ENCODE measurements at regions not wholly inside any gene's neighbourhood (a gene's known extent, or its start where the extent isn't known, plus 50 kb on each side); places are given as distances from the start of the nearest gene placed in this dataset.
A peak's percentile ranks its signal among the peaks of the same experiment; 100 is the strongest.

- Histone ChIP-seq H3K4me2 (ENCODE audit: extremely low read depth, insufficient read depth, low read length) (no peak overlapping the region), H3K4me1 (ENCODE audit: control insufficient read depth, extremely low read depth, insufficient read depth, low read length) (peaks cover 14% of the 10 kb centered on the region), H2AFZ (ENCODE audit: low read length) (no peak overlapping the region), H3K27me3 (ENCODE audit: control insufficient read depth, insufficient read depth, low read length) (no peaks in the 10 kb centered on the region), H3K9me3 (ENCODE audit: control insufficient read depth, insufficient read depth, low read depth, low read length) (no peaks in the 10 kb centered on the region), H3K79me2 (ENCODE audit: control insufficient read depth, insufficient read depth, low read length) (no peaks in the 10 kb centered on the region), H3K36me3 (ENCODE audit: control insufficient read depth, insufficient read depth, low read length) (no peaks in the 10 kb centered on the region), H3K9ac (ENCODE audit: insufficient read depth, low read length) (no peak overlapping the region), H4K20me1 (ENCODE audit: control insufficient read depth, extremely low read depth, insufficient read depth, low read length) (no peaks in the 10 kb centered on the region), H3K27ac (ENCODE audit: insufficient read depth, low read length) (no peak overlapping the region), H3K4me3 (replicated peaks in 1 of 4; ENCODE audit: control extremely low read depth in 1 of 4, insufficient read depth in 1 of 4, low read depth in 3 of 4, low read length in 4 of 4) (no peak overlapping the region)
- no peak for TF ChIP-seq EZH2 (IDR thresholded peaks at IDR 0.05; ENCODE audit: low read length, missing control alignments)
- TF ChIP-seq, protein P1, sequence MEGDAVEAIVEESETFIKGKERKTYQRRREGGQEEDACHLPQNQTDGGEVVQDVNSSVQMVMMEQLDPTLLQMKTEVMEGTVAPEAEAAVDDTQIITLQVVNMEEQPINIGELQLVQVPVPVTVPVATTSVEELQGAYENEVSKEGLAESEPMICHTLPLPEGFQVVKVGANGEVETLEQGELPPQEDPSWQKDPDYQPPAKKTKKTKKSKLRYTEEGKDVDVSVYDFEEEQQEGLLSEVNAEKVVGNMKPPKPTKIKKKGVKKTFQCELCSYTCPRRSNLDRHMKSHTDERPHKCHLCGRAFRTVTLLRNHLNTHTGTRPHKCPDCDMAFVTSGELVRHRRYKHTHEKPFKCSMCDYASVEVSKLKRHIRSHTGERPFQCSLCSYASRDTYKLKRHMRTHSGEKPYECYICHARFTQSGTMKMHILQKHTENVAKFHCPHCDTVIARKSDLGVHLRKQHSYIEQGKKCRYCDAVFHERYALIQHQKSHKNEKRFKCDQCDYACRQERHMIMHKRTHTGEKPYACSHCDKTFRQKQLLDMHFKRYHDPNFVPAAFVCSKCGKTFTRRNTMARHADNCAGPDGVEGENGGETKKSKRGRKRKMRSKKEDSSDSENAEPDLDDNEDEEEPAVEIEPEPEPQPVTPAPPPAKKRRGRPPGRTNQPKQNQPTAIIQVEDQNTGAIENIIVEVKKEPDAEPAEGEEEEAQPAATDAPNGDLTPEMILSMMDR (conservative IDR thresholded peaks at IDR 0.05 in 1 of 2, IDR thresholded peaks at IDR 0.05 in 1 of 2; ENCODE audit: low read depth in 1 of 2, low read length in 2 of 2), result no peak
- peak; percentile 40 to 60 for DNase-seq (ENCODE audit: low read depth in 2 of 2)
These were observed 245.0 kb upstream of the SERP2 start for GRCh38 chr13:44128552-44129001.

GRCh38 chr13:44129418-44129817 is 244.2 kb upstream of the SERP2 start:
- Histone ChIP-seq H3K79me2 (ENCODE audit: control insufficient read depth, insufficient read depth, low read length) (no peaks in the 10 kb centered on the region), H3K4me1 (ENCODE audit: control insufficient read depth, extremely low read depth, insufficient read depth, low read length) (peaks cover 14% of the 10 kb centered on the region), H4K20me1 (ENCODE audit: control insufficient read depth, extremely low read depth, insufficient read depth, low read length) (no peaks in the 10 kb centered on the region), H3K4me2 (ENCODE audit: extremely low read depth, insufficient read depth, low read length) (no peak overlapping the region), H3K27ac (ENCODE audit: insufficient read depth, low read length) (no peak overlapping the region), H3K9me3 (ENCODE audit: control insufficient read depth, insufficient read depth, low read depth, low read length) (no peaks in the 10 kb centered on the region), H3K27me3 (ENCODE audit: control insufficient read depth, insufficient read depth, low read length) (no peaks in the 10 kb centered on the region), H3K9ac (ENCODE audit: insufficient read depth, low read length) (no peak overlapping the region), H3K4me3 (replicated peaks in 1 of 4; ENCODE audit: control extremely low read depth in 1 of 4, insufficient read depth in 1 of 4, low read depth in 3 of 4, low read length in 4 of 4) (no peak overlapping the region), H3K36me3 (ENCODE audit: control insufficient read depth, insufficient read depth, low read length) (no peaks in the 10 kb centered on the region), H2AFZ (ENCODE audit: low read length) (no peak overlapping the region)
- no peak for TF ChIP-seq EZH2 (IDR thresholded peaks at IDR 0.05; ENCODE audit: low read length, missing control alignments)
- TF ChIP-seq, protein P1 (conservative IDR thresholded peaks at IDR 0.05 in 1 of 2, IDR thresholded peaks at IDR 0.05 in 1 of 2; ENCODE audit: low read depth in 1 of 2, low read length in 2 of 2), result no peak
- no peak for DNase-seq (ENCODE audit: low read depth in 2 of 2)

DNA sequence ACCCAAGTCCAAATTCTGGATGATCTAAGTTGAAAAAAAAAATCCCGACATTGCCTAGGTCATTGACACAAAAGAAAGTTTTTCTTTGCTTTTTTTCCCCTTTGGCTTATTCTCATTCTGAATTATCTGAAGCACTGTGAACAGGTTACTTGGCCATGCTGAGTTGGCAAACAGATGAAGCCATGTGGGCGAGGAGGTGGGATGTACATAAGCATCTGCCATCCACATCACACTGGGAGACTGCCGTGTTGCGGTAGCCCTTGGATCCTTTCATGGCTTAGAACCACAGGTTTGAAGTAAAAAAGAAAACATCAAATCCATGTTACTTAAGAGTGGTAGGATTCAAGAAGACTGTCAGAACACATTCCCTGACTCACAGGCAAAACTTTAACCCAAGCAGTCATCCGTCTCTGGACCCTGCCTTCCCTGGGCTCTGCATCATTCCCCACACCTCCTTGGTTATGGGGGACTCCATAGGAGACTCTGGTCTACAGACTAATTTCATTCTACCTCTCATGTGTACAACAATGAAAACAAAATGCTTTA is 242.5 kb upstream of the SERP2 start:
- Histone ChIP-seq H3K4me2 (ENCODE audit: extremely low read depth, insufficient read depth, low read length) (no peak overlapping the region), H3K9me3 (ENCODE audit: control insufficient read depth, insufficient read depth, low read depth, low read length) (no peaks in the 10 kb centered on the region), H2AFZ (ENCODE audit: low read length) (no peak overlapping the region), H3K79me2 (ENCODE audit: control insufficient read depth, insufficient read depth, low read length) (no peaks in the 10 kb centered on the region), H3K4me1 (ENCODE audit: control insufficient read depth, extremely low read depth, insufficient read depth, low read length) (peaks cover 14% of the 10 kb centered on the region), H4K20me1 (ENCODE audit: control insufficient read depth, extremely low read depth, insufficient read depth, low read length) (no peaks in the 10 kb centered on the region), H3K27ac (ENCODE audit: insufficient read depth, low read length) (no peak overlapping the region), H3K27me3 (ENCODE audit: control insufficient read depth, insufficient read depth, low read length) (no peaks in the 10 kb centered on the region), H3K4me3 (replicated peaks in 1 of 4; ENCODE audit: control extremely low read depth in 1 of 4, insufficient read depth in 1 of 4, low read depth in 3 of 4, low read length in 4 of 4) (no peak overlapping the region), H3K9ac (ENCODE audit: insufficient read depth, low read length) (no peak overlapping the region), H3K36me3 (ENCODE audit: control insufficient read depth, insufficient read depth, low read length) (no peaks in the 10 kb centered on the region)
- DNase-seq (ENCODE audit: low read depth in 2 of 2), result no peak
- TF ChIP-seq EZH2 (IDR thresholded peaks at IDR 0.05; ENCODE audit: low read length, missing control alignments), result no peak
- TF ChIP-seq, protein P1 (conservative IDR thresholded peaks at IDR 0.05 in 1 of 2, IDR thresholded peaks at IDR 0.05 in 1 of 2; ENCODE audit: low read depth in 1 of 2, low read length in 2 of 2), result no peak

Data from fibroblast of lung (primary cell).